ENCODE measurements at regions not wholly inside any gene's neighbourhood (a gene's known extent, or its start where the extent isn't known, plus 50 kb on each side); places are given as distances from the start of the nearest gene placed in this dataset.

- no peak overlapping the region for H3K9ac ChIP-seq (ENCODE audit: low read depth, low read length)
- H3K4me1 ChIP-seq (ENCODE audit: insufficient read depth, low read length), result peaks cover 7% of the 10 kb centered on the region; the same call in 1 of the 2 replicates
- no peaks in the 10 kb centered on the region for H3K79me2 ChIP-seq (ENCODE audit: insufficient read depth, low read length)
- H2AFZ ChIP-seq (ENCODE audit: low read depth, low read length), result no peak overlapping the region
- H3K4me3 ChIP-seq (ENCODE audit: low read depth in 1 of 2, low read length in 2 of 2), result no peak overlapping the region
- H3K27me3 ChIP-seq (ENCODE audit: insufficient read depth, low read length, poor library complexity), result no peaks in the 10 kb centered on the region
- TF ChIP-seq CTCF (IDR thresholded peaks at IDR 0.05; ENCODE audit: borderline replicate concordance, extremely low read depth, low read length, poor library complexity, severe bottlenecking) (no peak), EZH2 (IDR thresholded peaks at IDR 0.05; ENCODE audit: borderline replicate concordance, low read depth, low read length, severe bottlenecking) (no peak)
- H4K20me1 ChIP-seq (ENCODE audit: insufficient read depth, low read length), result no peaks in the 10 kb centered on the region
- ATAC-seq (ENCODE audit: insufficient read depth, low read depth) (no peak), DNase-seq (no peak)
- H3K27ac ChIP-seq (ENCODE audit: low read length), result no peak overlapping the region
- no peak overlapping the region for H3K4me2 ChIP-seq (ENCODE audit: insufficient read depth, low read length)
- H3K9me3 ChIP-seq (ENCODE audit: insufficient read depth, low read length, severe bottlenecking), result no peaks in the 10 kb centered on the region
- H3K36me3 ChIP-seq (ENCODE audit: insufficient read depth, low read length), result no peaks in the 10 kb centered on the region
Observed at GRCh38 chr15:60081976-60082375, 77.9 kb downstream of the FOXB1 start.

- no peaks in the 10 kb centered on the region for H3K36me3 ChIP-seq (ENCODE audit: insufficient read depth, low read length)
- TF ChIP-seq EZH2 (IDR thresholded peaks at IDR 0.05; ENCODE audit: borderline replicate concordance, low read depth, low read length, severe bottlenecking) (no peak), CTCF (IDR thresholded peaks at IDR 0.05; ENCODE audit: borderline replicate concordance, extremely low read depth, low read length, poor library complexity, severe bottlenecking) (no peak)
- DNase-seq (no peak), ATAC-seq (ENCODE audit: insufficient read depth, low read depth) (no peak)
- no peaks in the 10 kb centered on the region for H3K27me3 ChIP-seq (ENCODE audit: insufficient read depth, low read length, poor library complexity)
- no peak overlapping the region for H3K9ac ChIP-seq (ENCODE audit: low read depth, low read length)
- H3K4me3 ChIP-seq (ENCODE audit: low read depth in 1 of 2, low read length in 2 of 2), result no peak overlapping the region
- H2AFZ ChIP-seq (ENCODE audit: low read depth, low read length), result no peak overlapping the region
- H3K79me2 ChIP-seq (ENCODE audit: insufficient read depth, low read length), result no peaks in the 10 kb centered on the region
- no peaks in the 10 kb centered on the region for H3K4me1 ChIP-seq (ENCODE audit: insufficient read depth, low read length)
- H4K20me1 ChIP-seq (ENCODE audit: insufficient read depth, low read length), result no peaks in the 10 kb centered on the region
- no peak overlapping the region for H3K4me2 ChIP-seq (ENCODE audit: insufficient read depth, low read length)
- H3K27ac ChIP-seq (ENCODE audit: low read length), result no peak overlapping the region
- no peaks in the 10 kb centered on the region for H3K9me3 ChIP-seq (ENCODE audit: insufficient read depth, low read length, severe bottlenecking)
Observed at GRCh38 chr15:60083318-60083717, 79.2 kb downstream of the FOXB1 start.

GRCh38 chr15:60086681-60087429, 82.7 kb downstream of the FOXB1 start:
- ATAC-seq (ENCODE audit: insufficient read depth, low read depth) (no peak), DNase-seq (no peak)
- Histone ChIP-seq H4K20me1 (ENCODE audit: insufficient read depth, low read length) (no peaks in the 10 kb centered on the region), H3K4me3 (ENCODE audit: low read depth in 1 of 2, low read length in 2 of 2) (no peak overlapping the region), H3K4me2 (ENCODE audit: insufficient read depth, low read length) (no peak overlapping the region), H3K4me1 (ENCODE audit: insufficient read depth, low read length) (no peaks in the 10 kb centered on the region), H3K27ac (ENCODE audit: low read length) (no peak overlapping the region), H3K27me3 (ENCODE audit: insufficient read depth, low read length, poor library complexity) (no peaks in the 10 kb centered on the region), H2AFZ (ENCODE audit: low read depth, low read length) (no peak overlapping the region), H3K9ac (ENCODE audit: low read depth, low read length) (no peak overlapping the region), H3K9me3 (ENCODE audit: insufficient read depth, low read length, severe bottlenecking) (no peaks in the 10 kb centered on the region), H3K36me3 (ENCODE audit: insufficient read depth, low read length) (no peaks in the 10 kb centered on the region), H3K79me2 (ENCODE audit: insufficient read depth, low read length) (no peaks in the 10 kb centered on the region)
- no peak for TF ChIP-seq EZH2 (IDR thresholded peaks at IDR 0.05; ENCODE audit: borderline replicate concordance, low read depth, low read length, severe bottlenecking)
- no peak for TF ChIP-seq CTCF (IDR thresholded peaks at IDR 0.05; ENCODE audit: borderline replicate concordance, extremely low read depth, low read length, poor library complexity, severe bottlenecking)
